SH-SY5Y (cell line): ENCODE measurements at regions not wholly inside any gene's neighbourhood (a gene's known extent, or its start where the extent isn't known, plus 50 kb on each side); places are given as distances from the start of the nearest gene placed in this dataset.

Experiments used
- GATA2 ChIP-seq: IDR thresholded peaks from 2 replicates; pipeline ENCODE4 v1.6.1; 2011; ENCODE audit warnings: mild to moderate bottlenecking, low read depth, low read length
- GATA3 ChIP-seq: IDR thresholded peaks from 2 replicates; pipeline ENCODE4 v1.6.1; 2011; ENCODE audit warnings: low read depth, mild to moderate bottlenecking, low read length, moderate library complexity

GRCh38 chr7:49080896-49081475 is 156.6 kb downstream of the CDC14C start:
- no peak for TF ChIP-seq GATA3
- no peak for TF ChIP-seq GATA2
